OCI-LY7 (cell line): ENCODE measurements at regions not wholly inside any gene's neighbourhood (a gene's known extent, or its start where the extent isn't known, plus 50 kb on each side); places are given as distances from the start of the nearest gene placed in this dataset.

Source experiments
- BruUV-seq: library from RNA; stranded (reverse); fragments of 400-500 nt; replicated peaks from 2 replicates; lab custom pipeline; 2021; lab: Mats Ljungman, UMichigan
- CTCF ChIA-PET: fragments of 300-600 bp; sonication (Branson Sonifier 250); formaldehyde crosslinking; loops from one replicate; lab custom pipeline; 2022; ENCODE audit warnings: antibody characterized with exemption; ENCODE audit not compliant: unreplicated experiment; lab: Charles Lee
- POLR2A ChIA-PET: fragments of 300-600 bp; sonication (Branson Sonifier 250); formaldehyde crosslinking; loops from one replicate; lab custom pipeline; 2022; ENCODE audit warnings: antibody characterized with exemption; lab: Charles Lee
- DNase-seq: peaks from one replicate; pipeline ENCODE4 v3.0.0-alpha.2; 2015; ENCODE audit warnings: low spot score
- H2AFZ ChIP-seq: fragments of 200-600 bp; sonication (generic), shearing (Covaris generic); 2 replicates; pipeline ENCODE4 v1.6.1; 2014; ENCODE audit warnings: mild to moderate bottlenecking, antibody characterized with exemption, low read length, moderate library complexity
- H3K27ac ChIP-seq: fragments of 200-600 bp; sonication (generic); 2 replicates; pipeline ENCODE4 v1.5.1; 2014; ENCODE audit warnings: mixed run types, low read depth, mild to moderate bottlenecking, moderate library complexity, low read length, inconsistent platforms; ENCODE audit not compliant: poor library complexity, severe bottlenecking
- H3K36me3 ChIP-seq: fragments of 200-600 bp; sonication (generic); 2 replicates; pipeline ENCODE4 v1.6.1; 2014; ENCODE audit warnings: mild to moderate bottlenecking, antibody characterized with exemption, low read length, moderate library complexity, mixed read lengths; ENCODE audit not compliant: insufficient read depth
- H3K4me1 ChIP-seq: fragments of 200-600 bp; sonication (generic); 2 replicates; pipeline ENCODE4 v1.5.1; 2014; ENCODE audit warnings: mild to moderate bottlenecking, low read length; ENCODE audit not compliant: insufficient read depth, poor library complexity, severe bottlenecking
- H3K4me2 ChIP-seq: fragments of 200-600 bp; sonication (generic); 2 replicates; pipeline ENCODE4 v1.6.1; 2014; ENCODE audit warnings: mild to moderate bottlenecking, low read length
- H3K4me3 ChIP-seq: fragments of 200-600 bp; sonication (generic); 2 replicates; pipeline ENCODE4 v1.5.1; 2014; ENCODE audit warnings: mild to moderate bottlenecking, low read depth, low read length; ENCODE audit not compliant: poor library complexity, severe bottlenecking
- H3K79me2 ChIP-seq: fragments of 200-600 bp; sonication (generic); 2 replicates; pipeline ENCODE4 v1.6.1; 2016; ENCODE audit warnings: low read depth, mild to moderate bottlenecking, low read length, moderate library complexity, mixed read lengths; ENCODE audit not compliant: insufficient read depth
- H3K9me2 ChIP-seq: fragments of 200-600 bp; sonication (generic); 2 replicates; pipeline ENCODE4 v1.6.1; 2016; ENCODE audit warnings: mild to moderate bottlenecking, low read length, mixed read lengths; ENCODE audit not compliant: insufficient read depth
- H3K9me3 ChIP-seq: fragments of 200-600 bp; sonication (generic); 2 replicates; pipeline ENCODE4 v1.6.1; 2014; ENCODE audit warnings: mild to moderate bottlenecking, mixed run types, low read length, mixed read lengths
- H4K20me1 ChIP-seq: fragments of 200-600 bp; sonication (generic); 2 replicates; pipeline ENCODE4 v1.6.1; 2014; ENCODE audit warnings: mild to moderate bottlenecking, antibody characterized with exemption, low read length, moderate library complexity, mixed read lengths; ENCODE audit not compliant: insufficient read depth
- EZH2phosphoT487 ChIP-seq: fragments of 200-600 bp; sonication (generic); IDR thresholded peaks from 2 replicates; pipeline ENCODE4 v1.6.1; 2018; ENCODE audit warnings: low read depth, borderline replicate concordance, mild to moderate bottlenecking, mixed run types, antibody characterized with exemption, low read length, moderate library complexity, mixed read lengths
- intact Hi-C: fragments of 100-400 bp; cut with micrococcal nuclease; formaldehyde crosslinking; loops from one replicate; pipeline ENCODE4 v1.10.0; 2022; ENCODE audit not compliant: unreplicated experiment
- TF ChIP-seq, protein P1 (sequence below): fragments of 200-600 bp; sonication (generic); conservative IDR thresholded peaks from 2 replicates; pipeline ENCODE4 v1.5.1; 2014; ENCODE audit warnings: mild to moderate bottlenecking, antibody characterized with exemption, low read length, moderate library complexity, mixed read lengths

DNA sequence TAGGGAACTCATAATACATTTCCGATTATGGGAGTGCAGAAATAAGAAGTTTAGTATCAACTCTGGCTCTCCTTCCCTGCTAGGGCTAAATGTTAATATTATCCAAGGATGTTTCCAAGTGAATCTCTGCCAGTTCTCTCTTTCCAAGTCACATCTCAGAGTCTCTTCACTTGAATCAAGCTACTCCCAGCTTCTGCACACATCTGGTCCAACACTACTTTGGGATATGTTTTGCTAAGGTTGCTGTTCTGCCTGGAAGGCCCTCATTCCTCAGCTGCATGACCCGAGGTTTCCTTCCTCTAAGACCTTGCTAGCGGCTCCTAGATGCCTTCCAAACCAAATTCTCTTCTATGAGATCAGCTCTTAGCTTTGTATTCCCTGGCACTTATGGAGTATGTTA lies 331.8 kb downstream of the GJA1 start:
- CTCF ChIA-PET, result no interaction called here
- Histone ChIP-seq H3K4me2 (no peak overlapping the region), H3K4me1 (no peaks in the 10 kb centered on the region), H3K9me3 (no peaks in the 10 kb centered on the region), H3K4me3 (no peak overlapping the region), H3K79me2 (no peaks in the 10 kb centered on the region), H3K9me2 (no peaks in the 10 kb centered on the region), H3K27ac (no peak overlapping the region), H4K20me1 (no peaks in the 10 kb centered on the region), H2AFZ (no peak overlapping the region), H3K36me3 (no peaks in the 10 kb centered on the region)
- intact Hi-C loops, result no loop called here
- no peak for DNase-seq
- no peak for TF ChIP-seq EZH2phosphoT487
- TF ChIP-seq, protein P1, sequence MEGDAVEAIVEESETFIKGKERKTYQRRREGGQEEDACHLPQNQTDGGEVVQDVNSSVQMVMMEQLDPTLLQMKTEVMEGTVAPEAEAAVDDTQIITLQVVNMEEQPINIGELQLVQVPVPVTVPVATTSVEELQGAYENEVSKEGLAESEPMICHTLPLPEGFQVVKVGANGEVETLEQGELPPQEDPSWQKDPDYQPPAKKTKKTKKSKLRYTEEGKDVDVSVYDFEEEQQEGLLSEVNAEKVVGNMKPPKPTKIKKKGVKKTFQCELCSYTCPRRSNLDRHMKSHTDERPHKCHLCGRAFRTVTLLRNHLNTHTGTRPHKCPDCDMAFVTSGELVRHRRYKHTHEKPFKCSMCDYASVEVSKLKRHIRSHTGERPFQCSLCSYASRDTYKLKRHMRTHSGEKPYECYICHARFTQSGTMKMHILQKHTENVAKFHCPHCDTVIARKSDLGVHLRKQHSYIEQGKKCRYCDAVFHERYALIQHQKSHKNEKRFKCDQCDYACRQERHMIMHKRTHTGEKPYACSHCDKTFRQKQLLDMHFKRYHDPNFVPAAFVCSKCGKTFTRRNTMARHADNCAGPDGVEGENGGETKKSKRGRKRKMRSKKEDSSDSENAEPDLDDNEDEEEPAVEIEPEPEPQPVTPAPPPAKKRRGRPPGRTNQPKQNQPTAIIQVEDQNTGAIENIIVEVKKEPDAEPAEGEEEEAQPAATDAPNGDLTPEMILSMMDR, result no peak
- BruUV-seq, result no TSS peak
- POLR2A ChIA-PET, result interaction anchor here (0.6 kb wide), 1 partner anchor 349 kb away, joined by 3 read pairs; no protein-coding TSS in a partner anchor

DNA sequence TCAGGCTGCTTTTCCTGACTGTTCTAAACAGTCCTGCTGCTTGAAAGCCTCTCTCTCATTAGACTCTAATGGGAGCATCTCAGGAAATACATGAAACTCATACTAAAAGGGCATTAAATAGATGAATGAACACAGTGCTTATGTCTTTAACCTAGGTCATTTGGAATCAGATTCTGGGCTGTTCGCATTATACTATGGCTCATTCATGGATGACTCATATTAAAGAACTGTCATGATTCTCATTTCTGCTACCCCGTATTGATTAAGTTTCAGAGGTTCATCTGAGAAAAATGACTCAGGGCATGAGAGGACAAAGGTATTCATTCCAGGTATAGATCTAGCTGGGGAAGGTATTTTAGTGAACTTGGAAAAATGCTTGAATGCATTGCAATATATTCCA lies 335.5 kb downstream of the GJA1 start:
- no peaks in the 10 kb centered on the region for H3K79me2 ChIP-seq
- H4K20me1 ChIP-seq, result no peaks in the 10 kb centered on the region; the same call in 1 of the 2 replicates
- no TSS peak for BruUV-seq
- H3K4me3 ChIP-seq, result no peak overlapping the region
- POLR2A ChIA-PET, result no interaction called here
- intact Hi-C loops, result no loop called here
- DNase-seq, result no peak
- H3K36me3 ChIP-seq, result no peaks in the 10 kb centered on the region
- no peak overlapping the region for H3K4me2 ChIP-seq
- H3K4me1 ChIP-seq, result no peaks in the 10 kb centered on the region
- H2AFZ ChIP-seq, result no peak overlapping the region
- TF ChIP-seq EZH2phosphoT487, result no peak
- TF ChIP-seq, protein P1, result no peak
- H3K27ac ChIP-seq, result no peak overlapping the region
- H3K9me3 ChIP-seq, result no peaks in the 10 kb centered on the region
- H3K9me2 ChIP-seq, result no peaks in the 10 kb centered on the region
- CTCF ChIA-PET, result no interaction called here

DNA sequence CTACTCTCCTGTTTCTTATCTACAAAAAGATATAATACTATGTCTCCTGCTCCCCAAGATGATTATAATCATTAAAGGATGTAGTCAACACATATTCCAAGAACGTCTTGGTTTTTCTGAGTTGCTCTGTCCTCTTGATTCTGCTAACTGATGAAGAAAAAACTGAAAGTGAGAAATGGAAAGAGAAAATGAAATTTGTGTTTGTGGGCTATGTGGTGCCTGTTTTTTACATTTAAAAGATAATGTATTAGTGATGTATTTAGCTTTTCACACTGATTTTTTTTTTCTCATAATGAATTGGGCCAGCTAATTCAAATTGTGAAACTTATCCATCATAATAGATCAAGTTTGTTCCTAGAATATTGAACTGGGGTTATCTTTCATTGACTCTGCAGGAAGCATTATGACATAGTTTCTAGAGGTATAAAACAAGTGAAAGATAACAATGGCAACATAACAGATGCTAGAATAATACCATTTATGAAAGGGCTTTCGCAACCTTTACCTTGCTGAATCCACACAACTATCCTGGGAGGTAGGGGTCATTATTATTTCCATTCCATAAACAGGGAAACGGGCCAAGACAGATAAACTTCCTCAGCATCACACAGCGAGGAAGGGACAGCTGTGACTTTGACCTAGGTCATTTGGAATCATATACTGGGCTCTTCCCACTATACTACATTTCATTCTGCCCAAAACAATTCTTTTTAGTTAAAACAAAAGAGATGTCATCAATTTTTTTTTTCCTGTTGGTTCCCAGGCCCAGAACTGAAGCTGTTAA lies 336.7 kb downstream of the GJA1 start:
- H3K4me1 ChIP-seq, result no peaks in the 10 kb centered on the region
- ChIA-PET CTCF (no interaction called here), POLR2A (interaction anchor here (0.6 kb wide), 1 partner anchor 33 kb away, joined by 4 read pairs; no protein-coding TSS in a partner anchor)
- intact Hi-C loops, result no loop called here
- TF ChIP-seq, protein P1, result no peak
- no peak for TF ChIP-seq EZH2phosphoT487
- H3K4me2 ChIP-seq, result no peak overlapping the region
- no peak for DNase-seq
- no TSS peak for BruUV-seq
- no peaks in the 10 kb centered on the region for H3K9me3 ChIP-seq
- no peaks in the 10 kb centered on the region for H3K36me3 ChIP-seq
- H3K79me2 ChIP-seq, result no peaks in the 10 kb centered on the region
- H3K9me2 ChIP-seq, result no peaks in the 10 kb centered on the region
- H3K4me3 ChIP-seq, result no peak overlapping the region
- H3K27ac ChIP-seq, result no peak overlapping the region
- no peaks in the 10 kb centered on the region; the same call in 1 of the 2 replicates for H4K20me1 ChIP-seq
- H2AFZ ChIP-seq, result no peak overlapping the region
